LNCaP clone FGC (cell line): ENCODE measurements at regions not wholly inside any gene's neighbourhood (a gene's known extent, or its start where the extent isn't known, plus 50 kb on each side); places are given as distances from the start of the nearest gene placed in this dataset.

Experiments used
- DNase-seq: peaks from one replicate; pipeline ENCODE4 v3.0.0-alpha.2; 2011; ENCODE audit warnings: low read depth
- H3K4me3 ChIP-seq: 2 replicates; pipeline ENCODE4 v1.5.1; 2011; ENCODE audit warnings: mild to moderate bottlenecking, low read depth, low read length, control low read depth
- CTCF ChIP-seq: IDR thresholded peaks from 2 replicates; pipeline ENCODE4 v1.5.1; 2012; ENCODE audit warnings: mild to moderate bottlenecking; ENCODE audit not compliant: control insufficient read depth, insufficient read depth; ENCODE audit errors: extremely low read depth

- no peak overlapping the region for H3K4me3 ChIP-seq
- DNase-seq: no peak
- no peak for TF ChIP-seq CTCF
These were observed 508.3 kb upstream of the B3GALT2 start for GRCh38 chr1:193694741-193695140.

- no peak for DNase-seq
- no peak overlapping the region for H3K4me3 ChIP-seq
- no peak for TF ChIP-seq CTCF
These were observed 499.6 kb upstream of the B3GALT2 start for GRCh38 chr1:193685986-193686385.

GRCh38 chr1:193681422-193681821 is 495.0 kb upstream of the B3GALT2 start:
- DNase-seq: no peak
- no peak overlapping the region for H3K4me3 ChIP-seq
- no peak for TF ChIP-seq CTCF

GRCh38 chr1:193680924-193681316 is 494.5 kb upstream of the B3GALT2 start:
- no peak overlapping the region for H3K4me3 ChIP-seq
- DNase-seq: no peak
- TF ChIP-seq CTCF: no peak

GRCh38 chr1:193680247-193680923 is 494.0 kb upstream of the B3GALT2 start:
- TF ChIP-seq CTCF: no peak
- DNase-seq: no peak
- no peak overlapping the region for H3K4me3 ChIP-seq

GRCh38 chr1:193677874-193678273 is 491.5 kb upstream of the B3GALT2 start:
- DNase-seq: no peak
- no peak overlapping the region for H3K4me3 ChIP-seq

More at GRCh38 chr1:193677874-193678273, 491.5 kb upstream of the B3GALT2 start:
- no peak for TF ChIP-seq CTCF
